A673 (cell line): ENCODE measurements at regions not wholly inside any gene's neighbourhood (a gene's known extent, or its start where the extent isn't known, plus 50 kb on each side); places are given as distances from the start of the nearest gene placed in this dataset.

Experiments
- BruUV-seq: library from RNA; stranded (reverse); fragments of 400-500 nt; replicated peaks from 2 replicates; lab custom pipeline; 2021; lab: Mats Ljungman, UMichigan
- CTCF ChIA-PET: fragments of 300-600 bp; sonication (Branson Sonifier 250); formaldehyde crosslinking; loops from one replicate; lab custom pipeline; 2022; ENCODE audit warnings: antibody characterized with exemption; lab: Charles Lee
- POLR2A ChIA-PET: fragments of 300-600 bp; sonication (Branson Sonifier 250); formaldehyde crosslinking; loops from one replicate; lab custom pipeline; 2022; ENCODE audit warnings: antibody characterized with exemption; ENCODE audit not compliant: low non-redundant PET; lab: Charles Lee
- DNase-seq: peaks from one replicate; pipeline ENCODE4 v3.0.0-alpha.2; 2015; ENCODE audit warnings: low spot score
- H3K27ac ChIP-seq: fragments of 200-600 bp; sonication (generic); 2 replicates; pipeline ENCODE4 v1.5.1; 2016; ENCODE audit warnings: mixed run types, low read depth, mild to moderate bottlenecking, mixed read lengths, antibody characterized with exemption, low read length; ENCODE audit not compliant: poor library complexity, severe bottlenecking
- H3K27me3 ChIP-seq: fragments of 200-600 bp; sonication (generic); replicated peaks from 2 replicates; pipeline ENCODE4 v1.6.1; 2017; ENCODE audit warnings: mixed run types, low read depth, mild to moderate bottlenecking, mixed read lengths, antibody characterized with exemption, low read length; ENCODE audit not compliant: insufficient read depth, poor library complexity
- H3K36me3 ChIP-seq: fragments of 200-600 bp; sonication (generic); 2 replicates; pipeline ENCODE4 v1.6.1; 2016; ENCODE audit warnings: mixed run types, mild to moderate bottlenecking, mixed read lengths, antibody characterized with exemption, low read length; ENCODE audit not compliant: insufficient read depth, poor library complexity, severe bottlenecking
- H3K4me1 ChIP-seq: fragments of 200-600 bp; sonication (generic); 2 replicates; pipeline ENCODE4 v1.6.1; 2017; ENCODE audit warnings: mixed run types, mild to moderate bottlenecking, mixed read lengths, antibody characterized with exemption, low read length; ENCODE audit not compliant: insufficient read depth, poor library complexity, severe bottlenecking
- H3K4me3 ChIP-seq: fragments of 200-600 bp; sonication (generic); 2 replicates; pipeline ENCODE4 v1.5.1; 2016; ENCODE audit warnings: low read depth, mixed run types, mild to moderate bottlenecking, mixed read lengths, low read length; ENCODE audit not compliant: poor library complexity, severe bottlenecking
- H3K9me3 ChIP-seq: fragments of 200-600 bp; sonication (generic); 2 replicates; pipeline ENCODE4 v1.6.1; 2016; ENCODE audit warnings: mixed run types, low read depth, mild to moderate bottlenecking, mixed read lengths, antibody characterized with exemption, low read length; ENCODE audit not compliant: poor library complexity, severe bottlenecking
- EZH2 ChIP-seq: fragments of 200-600 bp; sonication (generic); IDR thresholded peaks from 2 replicates; pipeline ENCODE4 v1.6.1; 2017; ENCODE audit warnings: borderline replicate concordance, low read depth, mild to moderate bottlenecking, mixed read lengths, antibody characterized with exemption, low read length; ENCODE audit not compliant: poor library complexity, severe bottlenecking
- intact Hi-C: fragments of 100-400 bp; cut with micrococcal nuclease; formaldehyde crosslinking; loops from one replicate; pipeline ENCODE4 v1.10.0; 2022; ENCODE audit not compliant: unreplicated experiment
- TF ChIP-seq, protein P1 (sequence below): fragments of 300-800, 200-600 bp; sonication (generic); conservative IDR thresholded peaks from 2 replicates; pipeline ENCODE4 v1.5.1; 2017; ENCODE audit warnings: low read depth, mild to moderate bottlenecking, antibody characterized with exemption, low read length, moderate library complexity, mixed read lengths

DNA sequence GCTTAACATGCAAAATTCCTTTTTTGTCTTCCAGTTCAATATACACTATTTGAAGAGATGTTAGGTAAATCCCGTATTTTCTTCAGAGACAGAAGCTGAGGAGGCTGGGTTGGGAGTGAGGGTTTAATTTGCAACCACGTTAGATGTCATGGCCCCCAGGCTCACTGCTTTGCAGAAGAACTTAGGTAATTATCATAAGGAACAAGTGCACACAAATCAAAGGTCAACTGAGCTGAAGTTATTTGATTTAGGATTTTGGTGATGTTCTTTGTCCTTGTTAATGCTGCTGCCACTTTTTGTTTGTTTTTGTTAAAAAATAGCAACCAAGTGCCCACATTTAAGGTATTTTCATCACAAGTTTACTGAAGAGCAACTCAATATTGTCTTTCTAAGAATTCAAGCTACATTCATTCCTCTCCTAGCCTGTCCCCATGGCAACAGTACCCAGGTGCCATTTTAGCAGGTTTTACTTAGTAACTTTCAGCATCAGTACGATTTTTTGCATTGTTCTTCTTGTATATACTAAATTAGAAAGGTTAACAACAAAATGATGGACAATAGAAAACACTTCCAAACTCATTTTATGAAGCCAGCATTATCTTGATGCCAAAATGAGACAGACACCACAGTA, 62.9 kb upstream of the NDUFV2 start:
- Histone ChIP-seq H3K4me3 (no peak overlapping the region), H3K4me1 (no peaks in the 10 kb centered on the region), H3K9me3 (no peaks in the 10 kb centered on the region), H3K27me3 (no peaks in the 10 kb centered on the region), H3K27ac (no peak overlapping the region), H3K36me3 (no peaks in the 10 kb centered on the region)
- intact Hi-C loops: no loop called here
- BruUV-seq: no TSS peak
- no peak for DNase-seq
- POLR2A ChIA-PET: no interaction called here
- TF ChIP-seq, protein P1, sequence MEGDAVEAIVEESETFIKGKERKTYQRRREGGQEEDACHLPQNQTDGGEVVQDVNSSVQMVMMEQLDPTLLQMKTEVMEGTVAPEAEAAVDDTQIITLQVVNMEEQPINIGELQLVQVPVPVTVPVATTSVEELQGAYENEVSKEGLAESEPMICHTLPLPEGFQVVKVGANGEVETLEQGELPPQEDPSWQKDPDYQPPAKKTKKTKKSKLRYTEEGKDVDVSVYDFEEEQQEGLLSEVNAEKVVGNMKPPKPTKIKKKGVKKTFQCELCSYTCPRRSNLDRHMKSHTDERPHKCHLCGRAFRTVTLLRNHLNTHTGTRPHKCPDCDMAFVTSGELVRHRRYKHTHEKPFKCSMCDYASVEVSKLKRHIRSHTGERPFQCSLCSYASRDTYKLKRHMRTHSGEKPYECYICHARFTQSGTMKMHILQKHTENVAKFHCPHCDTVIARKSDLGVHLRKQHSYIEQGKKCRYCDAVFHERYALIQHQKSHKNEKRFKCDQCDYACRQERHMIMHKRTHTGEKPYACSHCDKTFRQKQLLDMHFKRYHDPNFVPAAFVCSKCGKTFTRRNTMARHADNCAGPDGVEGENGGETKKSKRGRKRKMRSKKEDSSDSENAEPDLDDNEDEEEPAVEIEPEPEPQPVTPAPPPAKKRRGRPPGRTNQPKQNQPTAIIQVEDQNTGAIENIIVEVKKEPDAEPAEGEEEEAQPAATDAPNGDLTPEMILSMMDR: no peak
- no peak for TF ChIP-seq EZH2
- CTCF ChIA-PET: no interaction called here

GRCh38 chr18:9042766-9043481, 59.6 kb upstream of the NDUFV2 start:
- no peaks in the 10 kb centered on the region for H3K27me3 ChIP-seq
- TF ChIP-seq, protein P1: no peak
- TF ChIP-seq EZH2: no peak
- BruUV-seq: no TSS peak
- H3K9me3 ChIP-seq: no peaks in the 10 kb centered on the region
- no peak overlapping the region for H3K27ac ChIP-seq
- no peak overlapping the region for H3K4me3 ChIP-seq
- POLR2A ChIA-PET: no interaction called here
- CTCF ChIA-PET: no interaction called here
- H3K4me1 ChIP-seq: no peaks in the 10 kb centered on the region
- DNase-seq: no peak
- no peaks in the 10 kb centered on the region for H3K36me3 ChIP-seq
- intact Hi-C loops: no loop called here

DNA sequence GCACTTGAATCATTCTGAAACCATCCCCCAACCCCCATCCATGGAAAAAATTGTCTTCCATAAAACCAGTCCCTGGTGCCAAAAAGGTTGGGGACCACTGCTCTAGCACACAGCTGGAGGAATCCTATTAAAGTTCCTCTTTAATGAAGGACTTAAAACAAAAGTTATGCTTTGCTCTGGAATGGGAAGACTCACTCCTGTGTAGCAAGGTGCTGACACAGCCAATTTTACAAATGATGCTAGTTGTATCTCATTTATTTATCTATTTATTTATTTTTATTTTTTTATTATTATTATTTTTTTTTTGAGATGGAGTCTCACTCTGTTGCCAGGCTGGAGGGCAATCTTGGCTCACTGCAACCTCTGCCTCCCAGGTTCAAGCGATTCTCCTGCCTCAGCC, 58.9 kb upstream of the NDUFV2 start:
- no peaks in the 10 kb centered on the region for H3K4me1 ChIP-seq
- no peak overlapping the region for H3K27ac ChIP-seq
- DNase-seq: no peak
- intact Hi-C loops: no loop called here
- no peak overlapping the region for H3K4me3 ChIP-seq
- TF ChIP-seq, protein P1: no peak
- no peak for TF ChIP-seq EZH2
- ChIA-PET CTCF (no interaction called here), POLR2A (no interaction called here)
- H3K9me3 ChIP-seq: no peaks in the 10 kb centered on the region
- H3K27me3 ChIP-seq: no peaks in the 10 kb centered on the region
- no peaks in the 10 kb centered on the region for H3K36me3 ChIP-seq
- BruUV-seq: no TSS peak
